ENCODE measurements at regions not wholly inside any gene's neighbourhood (a gene's known extent, or its start where the extent isn't known, plus 50 kb on each side); places are given as distances from the start of the nearest gene placed in this dataset.

- TF ChIP-seq, protein P1, sequence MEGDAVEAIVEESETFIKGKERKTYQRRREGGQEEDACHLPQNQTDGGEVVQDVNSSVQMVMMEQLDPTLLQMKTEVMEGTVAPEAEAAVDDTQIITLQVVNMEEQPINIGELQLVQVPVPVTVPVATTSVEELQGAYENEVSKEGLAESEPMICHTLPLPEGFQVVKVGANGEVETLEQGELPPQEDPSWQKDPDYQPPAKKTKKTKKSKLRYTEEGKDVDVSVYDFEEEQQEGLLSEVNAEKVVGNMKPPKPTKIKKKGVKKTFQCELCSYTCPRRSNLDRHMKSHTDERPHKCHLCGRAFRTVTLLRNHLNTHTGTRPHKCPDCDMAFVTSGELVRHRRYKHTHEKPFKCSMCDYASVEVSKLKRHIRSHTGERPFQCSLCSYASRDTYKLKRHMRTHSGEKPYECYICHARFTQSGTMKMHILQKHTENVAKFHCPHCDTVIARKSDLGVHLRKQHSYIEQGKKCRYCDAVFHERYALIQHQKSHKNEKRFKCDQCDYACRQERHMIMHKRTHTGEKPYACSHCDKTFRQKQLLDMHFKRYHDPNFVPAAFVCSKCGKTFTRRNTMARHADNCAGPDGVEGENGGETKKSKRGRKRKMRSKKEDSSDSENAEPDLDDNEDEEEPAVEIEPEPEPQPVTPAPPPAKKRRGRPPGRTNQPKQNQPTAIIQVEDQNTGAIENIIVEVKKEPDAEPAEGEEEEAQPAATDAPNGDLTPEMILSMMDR (IDR thresholded peaks at IDR 0.05), result no peak
- TF ChIP-seq POLR2AphosphoS5 (IDR thresholded peaks at IDR 0.05; ENCODE audit: insufficient read depth in 1 of 2, low read depth in 1 of 2), result no peak
Observed at GRCh38 chr2:106039634-106040315, 154.3 kb downstream of the UXS1 start.
